ENCODE measurements at regions not wholly inside any gene's neighbourhood (a gene's known extent, or its start where the extent isn't known, plus 50 kb on each side); places are given as distances from the start of the nearest gene placed in this dataset.
"Not testable (repeated sequence)": the region's sequence is repeated elsewhere in the genome, so short reads cannot be mapped to it uniquely, and the experiment has no call there.

DNA sequence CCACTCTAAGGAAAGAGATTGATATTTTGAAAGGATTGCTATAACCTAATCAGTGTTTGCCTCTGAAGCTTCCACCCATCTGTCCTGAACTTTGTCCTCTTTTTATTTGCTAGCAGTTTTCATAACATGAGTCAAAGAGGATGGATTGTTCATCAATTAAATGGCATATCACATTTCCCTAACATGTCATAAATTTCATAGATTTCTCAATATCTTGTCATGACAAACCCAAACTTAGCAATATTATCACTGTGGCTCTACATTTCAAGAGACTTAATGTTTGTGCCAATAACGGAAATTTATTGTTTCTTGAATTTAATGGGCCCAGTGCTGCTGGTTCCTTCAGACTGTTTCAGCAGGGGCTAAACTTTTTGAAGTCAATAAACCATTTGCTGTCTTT, 330.3 kb downstream of the CAAP1 start:
- no peak for DNase-seq

DNA sequence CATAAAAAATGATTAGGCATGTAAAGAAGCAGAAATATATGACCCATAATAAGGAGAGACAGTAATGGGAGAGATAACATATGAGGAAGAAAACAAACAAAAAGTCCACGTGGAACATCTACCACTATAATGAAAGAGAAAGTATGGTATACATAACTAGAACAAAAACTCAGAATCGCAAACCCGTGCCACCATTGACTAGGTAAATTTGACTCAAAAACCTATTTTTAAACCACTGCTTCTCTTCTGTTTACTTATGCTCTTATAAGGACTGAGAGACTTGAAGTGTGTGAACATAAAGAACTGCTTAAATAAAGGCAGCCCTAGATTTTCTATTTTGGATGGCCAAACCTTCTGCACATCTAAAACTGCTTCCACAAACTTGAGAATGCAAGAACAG, 330.7 kb downstream of the CAAP1 start:
- no peak for DNase-seq

DNA sequence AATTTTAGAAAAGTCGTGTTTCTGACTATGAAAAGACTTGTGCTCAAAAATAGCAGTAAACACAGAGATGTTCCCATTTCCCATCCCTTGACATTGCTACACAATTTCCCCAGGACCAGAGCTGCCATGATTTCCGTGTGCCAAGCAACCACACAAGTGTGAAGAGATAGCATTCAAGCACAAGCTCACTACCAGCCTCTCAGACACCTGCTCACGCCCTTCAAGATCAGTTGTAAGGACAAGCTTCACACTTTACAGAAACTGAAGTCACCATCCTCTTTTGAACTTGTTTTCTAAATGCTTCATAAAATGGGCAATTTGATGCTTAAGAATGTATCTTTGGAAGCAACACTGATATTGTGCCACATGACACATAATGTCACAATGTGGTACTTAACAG, 333.1 kb downstream of the CAAP1 start:
- no peak for DNase-seq

DNA sequence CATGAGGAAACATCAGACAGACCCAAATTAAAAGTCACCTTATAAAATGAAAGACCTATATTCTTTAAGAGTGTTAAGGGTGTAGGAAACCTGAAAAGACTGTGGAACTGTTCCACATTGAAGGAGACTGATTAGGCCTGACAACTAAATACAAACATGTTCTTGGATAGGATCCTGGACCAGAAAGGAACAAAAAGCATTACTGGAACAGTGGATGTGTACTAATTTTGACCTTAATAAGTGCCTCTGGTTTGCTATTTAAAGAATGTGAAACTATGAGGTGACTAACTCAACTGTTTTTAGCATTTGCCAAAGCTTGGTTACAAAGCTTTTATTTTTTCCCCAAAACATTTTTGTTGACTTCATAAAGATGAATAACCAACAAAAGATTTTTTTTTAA, 340.6 kb downstream of the CAAP1 start:
- DNase-seq: peak in 1 of 14 donors; percentile 3

DNA sequence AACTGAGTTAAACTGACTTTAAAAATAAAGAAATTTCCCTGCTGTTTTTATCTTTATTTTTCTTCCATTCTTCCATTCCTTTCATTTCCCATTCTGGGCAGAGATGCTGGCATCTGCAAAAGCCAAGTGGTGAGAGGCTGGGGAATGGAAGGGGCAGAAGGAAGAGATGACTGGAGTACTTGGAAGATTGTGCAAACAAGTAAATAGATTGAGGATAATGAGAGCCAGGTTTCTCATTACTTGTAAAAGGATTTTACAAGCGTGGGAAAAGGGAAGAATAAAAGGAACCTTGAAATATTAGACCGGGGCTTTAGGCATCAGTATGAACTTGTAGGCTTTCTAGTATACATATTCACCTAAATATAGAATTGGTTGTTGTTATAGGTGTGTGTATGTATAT, 341.2 kb downstream of the CAAP1 start:
- peak in 1 of 14 donors; percentile 5 for DNase-seq

DNA sequence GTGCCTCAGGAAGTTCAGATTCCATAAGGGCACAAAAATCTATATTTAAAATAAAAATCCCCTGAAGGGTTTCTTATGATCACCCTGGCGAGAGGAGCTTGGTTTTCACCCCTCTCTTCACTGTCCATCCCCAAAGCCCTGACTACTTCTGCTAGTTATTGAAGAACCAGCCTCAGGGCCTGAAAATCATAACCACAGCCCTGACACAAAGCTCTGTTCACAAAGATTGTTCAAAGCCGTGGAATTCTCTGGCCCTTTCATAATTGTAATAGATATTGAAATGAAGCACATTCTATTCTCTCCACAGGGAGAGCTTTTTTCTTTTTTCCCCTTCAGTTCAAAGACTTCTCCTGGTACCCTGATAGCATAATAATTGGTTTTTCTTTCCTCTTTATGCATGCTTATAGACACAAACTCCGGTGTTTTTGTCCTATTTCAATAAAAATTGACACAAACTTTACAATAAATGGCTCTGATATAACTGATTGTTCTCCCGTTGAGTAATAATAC, 343.8 kb downstream of the CAAP1 start:
- DNase-seq: no peak

DNA sequence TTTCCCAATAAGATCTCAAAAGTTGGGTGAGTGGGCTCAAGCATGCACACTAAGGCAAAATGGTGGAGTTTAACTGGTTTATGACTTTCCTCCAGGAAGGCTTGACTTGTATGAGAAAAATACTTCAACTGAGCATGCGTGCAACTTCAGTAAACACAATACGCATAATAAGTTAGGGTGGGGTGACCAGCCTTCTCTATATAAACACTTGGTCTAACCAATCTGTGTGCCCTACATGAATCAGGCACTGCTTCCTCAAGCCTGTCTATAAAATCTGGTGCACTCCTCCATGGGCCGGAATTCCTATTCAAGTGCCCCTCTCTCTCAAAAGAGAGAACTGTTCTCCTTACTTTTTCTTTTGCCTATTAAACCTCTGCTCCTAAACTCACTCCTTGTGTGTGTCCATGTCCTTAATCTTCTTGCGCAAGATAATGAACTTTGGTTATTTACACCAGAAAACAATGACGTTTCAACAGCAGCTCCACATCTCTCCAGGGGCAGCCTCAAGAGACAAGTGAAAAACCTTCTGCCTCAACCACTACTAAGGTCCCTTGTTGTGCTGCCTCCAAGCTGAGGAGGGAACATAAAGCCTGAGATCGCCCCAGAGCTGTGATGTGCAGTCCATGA, 352.6 kb downstream of the CAAP1 start:
- no peak for DNase-seq

DNA sequence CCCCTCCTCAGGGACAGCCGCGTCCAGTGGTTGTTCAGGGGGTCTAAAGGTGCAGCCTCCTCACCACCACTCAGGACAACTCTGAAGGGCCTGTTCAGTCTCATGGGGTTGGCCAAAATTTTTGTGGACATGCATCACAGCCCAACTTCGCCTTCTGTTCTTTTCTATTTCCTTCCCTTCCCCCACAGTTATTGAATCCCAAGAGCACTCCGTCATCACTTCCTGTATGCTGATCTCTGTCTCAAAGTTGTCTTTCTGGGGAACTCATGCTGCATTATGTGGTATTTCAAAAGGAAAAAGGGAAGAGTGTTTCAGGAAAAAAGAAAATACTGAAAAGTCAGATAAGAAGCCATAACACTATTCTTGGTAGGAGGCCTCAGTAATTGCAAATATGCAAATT, 355.4 kb downstream of the CAAP1 start:
- DNase-seq: no peak

DNA sequence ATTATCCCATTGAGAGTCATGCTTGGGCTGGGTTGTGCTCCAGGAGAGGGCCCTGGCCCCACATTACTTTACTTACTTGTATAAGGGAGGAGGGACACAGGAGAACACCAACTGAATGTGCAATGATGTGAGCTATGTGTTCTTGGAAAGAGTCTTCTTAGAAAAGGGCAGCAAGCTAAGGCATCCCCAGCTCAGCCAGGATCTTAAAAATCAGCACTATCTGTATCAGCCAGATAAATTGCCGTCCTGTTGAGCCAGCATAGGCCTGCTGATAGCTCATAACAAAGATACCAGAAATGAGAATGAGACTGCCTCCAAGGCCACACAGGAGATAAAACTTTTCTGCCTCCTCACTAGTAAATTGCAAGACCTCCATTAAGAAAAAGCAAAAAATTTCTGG, 357.5 kb downstream of the CAAP1 start:
- DNase-seq: no peak

DNA sequence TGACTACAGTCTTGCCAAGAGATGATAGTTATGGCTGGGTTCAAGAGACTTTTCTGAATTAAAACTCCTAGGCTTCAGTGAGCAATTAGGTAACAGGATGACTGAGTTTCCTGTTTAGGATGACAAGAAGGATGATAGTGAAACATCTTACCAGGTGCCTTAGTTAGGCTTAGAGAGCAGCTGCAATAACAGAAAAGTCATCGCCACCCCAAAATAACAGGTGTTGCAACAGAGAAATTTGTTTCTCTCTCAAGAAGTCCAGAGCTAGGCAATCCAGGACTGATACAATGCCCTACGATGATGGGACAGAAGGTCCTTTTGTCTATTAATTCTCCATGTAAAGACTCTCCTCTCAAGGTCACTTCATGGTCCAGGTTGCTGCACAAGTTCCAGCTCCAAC, 361.8 kb downstream of the CAAP1 start:
- DNase-seq: no peak

DNA sequence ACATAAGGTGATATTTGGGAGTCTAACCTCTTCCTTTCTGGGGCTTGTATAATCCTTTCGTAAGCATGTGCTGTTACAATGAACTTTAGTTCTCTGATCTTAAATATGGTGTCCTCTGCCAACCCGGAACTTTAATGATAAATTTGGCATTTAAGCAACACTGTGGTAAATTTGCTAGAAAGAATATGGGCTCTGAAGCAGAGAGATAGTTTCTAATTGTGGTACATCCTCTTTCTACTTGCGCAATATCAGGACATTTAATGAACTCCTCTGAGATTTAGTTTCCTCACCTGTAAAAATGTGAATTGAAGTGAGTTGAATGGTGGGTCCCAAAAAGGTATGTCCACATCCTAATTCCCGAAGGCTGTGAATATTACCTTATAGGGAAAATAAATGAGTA, 364.7 kb downstream of the CAAP1 start:
- no peak for DNase-seq

DNA sequence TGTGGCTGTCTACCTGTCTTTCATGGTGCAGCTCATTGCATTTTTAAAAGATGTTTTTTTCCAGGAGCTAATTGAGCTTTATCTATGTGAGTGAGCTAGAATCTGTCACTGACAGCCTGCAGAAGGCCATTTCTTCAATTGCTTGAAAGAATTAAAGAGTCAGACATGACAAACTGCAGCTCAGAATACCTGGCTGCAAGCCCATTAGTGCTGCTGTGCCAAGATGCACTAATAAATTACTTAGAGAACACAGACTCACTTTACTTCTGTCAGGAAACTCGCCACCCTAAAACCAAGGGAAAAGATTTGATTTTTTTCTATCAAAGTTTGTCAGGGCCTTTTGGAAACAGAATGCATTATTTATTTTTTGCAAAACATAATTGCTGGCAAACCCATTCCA, 368.3 kb downstream of the CAAP1 start:
- DNase-seq: peak in 6 of 14 donors; percentile 2 to 45 (median 14)

DNA sequence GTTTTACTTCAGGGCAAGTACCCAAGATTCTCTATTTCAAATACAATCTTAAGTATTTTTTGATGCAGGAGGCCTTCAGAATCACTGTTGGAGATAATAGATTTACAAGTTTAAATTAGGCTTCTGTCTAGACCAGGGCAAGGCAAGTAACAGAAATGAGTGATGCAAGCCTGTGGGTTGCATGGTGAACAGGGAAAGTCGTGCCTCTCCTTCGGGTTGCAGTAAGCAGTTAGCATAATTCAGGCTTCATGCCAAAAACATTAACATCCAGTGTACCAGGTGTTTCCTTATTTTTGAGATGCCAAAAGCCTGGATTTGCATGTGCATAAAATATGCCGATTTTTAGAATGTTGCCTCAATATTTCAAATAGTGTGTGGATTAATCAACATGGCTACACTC, 369.0 kb downstream of the CAAP1 start:
- DNase-seq: no peak

DNA sequence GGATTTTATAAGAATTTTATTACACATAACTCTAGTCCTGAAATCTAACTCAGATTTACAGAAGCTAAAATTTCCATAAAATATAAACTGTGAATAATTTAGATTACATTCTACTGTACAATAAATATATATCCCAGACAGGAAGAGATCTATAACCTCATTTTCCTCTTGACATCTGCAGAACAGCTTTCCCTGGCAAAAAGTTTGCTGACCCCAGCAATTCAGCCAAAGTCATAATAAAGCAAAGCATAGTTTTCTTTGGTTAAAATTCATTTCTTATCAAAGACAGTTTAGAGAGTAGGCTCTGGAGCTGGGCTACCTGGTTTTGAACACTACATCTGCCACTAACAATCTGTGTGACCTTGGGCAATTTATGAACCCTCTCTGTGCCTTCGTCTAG, 372.5 kb downstream of the CAAP1 start:
- no peak for DNase-seq

DNA sequence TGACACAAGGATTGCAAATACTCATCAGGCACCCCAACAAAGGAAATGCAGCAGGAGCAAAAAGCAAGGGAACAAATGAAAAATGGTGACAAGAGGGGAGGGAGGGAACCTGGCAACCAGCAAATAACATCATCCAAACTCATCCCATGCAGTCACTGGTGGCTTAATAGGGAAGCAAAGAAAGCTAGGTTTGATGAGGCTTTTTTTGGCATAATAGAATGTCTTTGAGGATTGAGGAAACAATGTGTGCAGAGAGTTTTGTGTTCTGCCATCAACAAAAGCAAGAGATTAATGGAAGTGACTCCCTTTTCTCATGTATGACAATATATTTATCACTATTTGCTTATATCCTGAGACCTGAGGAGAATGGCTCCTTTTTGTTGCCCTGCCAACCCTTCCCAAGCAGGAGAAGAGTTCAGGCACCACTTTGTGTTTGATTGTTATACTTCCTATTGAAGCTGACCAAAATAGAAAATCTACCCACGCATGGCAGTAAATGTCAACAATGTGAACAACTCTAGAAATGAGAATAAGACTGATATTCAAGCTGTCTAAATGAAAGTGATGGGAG, 375.7 kb downstream of the CAAP1 start:
- no peak for DNase-seq

DNA sequence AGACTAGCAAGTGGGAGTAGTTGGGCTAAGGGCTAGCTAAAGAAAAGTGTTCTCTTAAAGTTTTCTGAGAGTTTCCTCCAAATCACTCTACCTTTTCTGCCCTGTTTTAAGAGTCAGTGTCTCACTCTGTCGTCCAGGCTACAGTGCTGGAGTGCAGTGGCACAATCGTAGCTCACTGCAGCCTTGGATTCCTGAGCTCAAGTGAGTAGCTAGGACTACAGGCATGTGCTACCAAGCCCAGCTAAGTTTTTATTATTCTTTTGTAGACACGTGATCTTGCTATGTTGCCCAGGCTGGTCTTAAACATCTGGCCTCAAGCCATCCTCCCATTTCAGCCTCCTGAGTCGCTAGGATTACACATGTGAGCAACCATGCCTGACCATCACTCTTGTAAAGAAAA, 378.9 kb downstream of the CAAP1 start:
- DNase-seq: no peak

DNA sequence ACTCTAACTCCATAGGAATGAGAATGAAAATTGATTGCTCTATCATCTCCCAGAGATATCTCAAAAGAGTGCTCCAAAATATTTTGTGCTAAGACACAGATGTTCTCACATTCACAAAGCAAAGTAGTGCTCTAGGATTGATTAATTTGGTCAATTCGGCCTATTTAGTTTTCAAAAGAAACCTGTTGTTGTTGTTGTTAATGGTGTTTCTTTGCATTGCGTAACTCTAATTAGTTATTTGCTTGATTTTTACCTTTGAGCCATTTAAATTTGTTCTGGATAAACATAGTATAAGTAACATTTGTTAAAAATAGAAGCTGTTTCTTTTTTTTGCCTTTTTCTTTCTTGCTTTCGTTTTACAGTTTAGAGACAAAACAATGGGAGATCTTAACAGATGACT, 382.5 kb downstream of the CAAP1 start:
- DNase-seq: no peak

DNA sequence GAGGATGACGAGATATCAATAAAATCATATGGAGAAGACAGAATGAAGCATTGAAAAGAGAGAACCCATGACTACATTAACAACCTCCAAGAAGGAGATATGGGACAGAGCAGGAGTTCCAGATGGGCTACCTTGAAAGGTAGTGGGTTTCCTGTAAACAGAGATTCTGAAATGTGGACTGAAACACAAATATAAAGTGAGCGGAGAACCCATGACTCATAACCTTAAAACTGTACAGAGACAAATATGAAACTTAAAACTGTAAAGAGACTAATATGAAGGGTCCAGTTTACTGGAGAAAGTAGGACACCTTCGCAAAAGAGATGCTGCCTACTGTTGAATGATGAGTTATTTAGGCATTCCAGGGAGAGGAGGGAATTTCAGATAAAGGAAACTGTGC, 383.7 kb downstream of the CAAP1 start:
- no peak for DNase-seq

DNA sequence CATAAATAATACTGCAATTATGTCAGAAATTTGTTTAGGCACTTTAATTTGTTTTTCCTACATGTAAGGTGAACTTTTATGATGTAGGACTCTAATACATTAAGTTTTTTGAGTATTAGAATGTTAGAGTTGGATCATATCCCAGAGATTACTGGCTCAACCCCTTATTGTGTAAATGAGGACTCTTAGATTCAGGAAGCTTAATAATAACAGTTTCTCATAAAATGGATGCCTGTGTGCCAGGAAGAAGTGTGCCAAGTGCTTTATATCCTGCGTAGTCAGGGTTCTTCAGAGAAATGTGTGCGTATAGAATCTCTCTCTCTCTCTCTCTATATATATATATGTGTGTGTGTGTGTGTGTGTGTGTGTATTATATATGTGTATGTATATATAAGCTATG, 388.5 kb downstream of the CAAP1 start:
- no peak for DNase-seq

DNA sequence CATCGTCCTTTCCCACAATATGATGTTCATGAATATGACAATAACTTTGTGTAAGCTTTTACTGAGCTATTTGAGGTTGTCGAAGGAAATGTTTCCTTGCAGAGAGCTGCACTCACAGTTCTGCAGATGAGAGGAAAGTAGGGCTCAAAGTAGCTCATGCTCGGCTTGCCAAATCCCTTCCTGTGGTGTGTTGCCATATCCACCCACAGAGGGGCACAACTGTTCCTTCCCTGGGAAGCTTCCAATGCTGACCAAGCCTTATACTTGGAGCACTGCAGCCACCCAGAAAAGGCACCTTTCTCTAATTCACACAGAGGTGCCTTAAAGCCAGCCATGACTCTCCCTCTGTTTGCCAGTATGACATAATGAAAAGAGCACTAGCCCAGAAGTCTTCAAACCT, 390.3 kb downstream of the CAAP1 start:
- DNase-seq: no peak

DNA sequence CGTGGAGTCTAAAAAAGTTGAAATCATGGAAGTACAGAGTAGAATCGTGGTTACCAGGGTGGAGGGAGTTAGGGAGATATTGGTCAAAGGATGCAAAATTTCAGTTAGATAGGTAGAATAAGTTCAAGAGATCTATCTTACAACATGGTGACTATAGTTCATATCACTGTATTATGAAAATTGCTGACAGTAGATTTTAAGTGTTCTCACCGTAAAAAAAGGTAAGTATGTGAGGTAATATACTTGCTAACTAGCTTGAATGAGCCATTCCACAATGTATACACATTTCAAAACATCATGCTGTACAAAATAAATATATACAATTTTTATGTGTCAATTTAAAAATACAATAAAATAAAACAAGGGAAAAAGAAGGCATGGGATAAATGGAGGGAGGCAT, 392.1 kb downstream of the CAAP1 start:
- DNase-seq: no peak

DNA sequence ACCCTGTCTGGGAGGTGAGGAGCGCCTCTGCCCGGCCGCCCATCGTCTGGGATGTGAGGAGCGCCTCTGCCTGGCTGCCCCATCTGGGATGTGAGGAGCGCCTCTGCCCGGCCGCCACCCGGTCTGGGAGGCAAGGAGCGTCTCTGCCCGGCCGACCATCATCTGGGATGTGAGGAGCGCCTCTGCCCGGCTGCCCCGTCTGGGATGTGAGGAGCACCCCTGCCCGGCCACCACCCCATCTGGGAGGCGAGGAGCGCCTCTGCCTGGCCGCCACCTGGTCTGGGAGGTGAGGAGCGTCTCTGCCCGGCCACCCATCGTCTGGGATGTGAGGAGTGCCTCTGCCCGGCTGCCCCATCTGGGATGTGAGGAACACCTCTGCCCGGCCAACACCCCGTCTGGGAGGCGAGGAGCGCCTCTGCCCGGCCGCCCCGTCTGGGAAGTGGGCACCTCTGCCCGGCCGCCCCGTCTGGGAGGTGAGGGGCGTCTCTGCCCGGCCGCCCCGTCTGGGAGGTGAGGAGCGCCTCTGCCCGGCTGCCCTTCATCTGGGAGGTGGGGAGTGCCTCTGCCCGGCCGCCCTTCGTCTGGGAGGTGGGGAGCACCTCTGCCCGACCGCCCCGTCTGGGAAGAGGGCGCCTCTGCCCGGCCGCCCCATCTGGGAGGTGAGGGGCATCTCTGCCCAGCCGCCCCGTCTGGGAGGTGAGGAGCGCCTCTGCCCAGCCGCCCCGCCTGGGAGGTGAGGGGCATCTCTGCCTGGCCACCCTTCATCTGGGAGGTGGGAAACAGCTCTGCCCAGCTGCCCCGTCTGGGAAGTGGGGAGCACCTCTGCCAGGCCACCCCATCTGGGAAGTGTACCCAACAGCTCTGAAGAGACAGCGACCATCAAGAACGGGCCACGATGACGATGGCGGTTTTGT, 399.7 kb downstream of the CAAP1 start:
- not testable (repeated sequence) for DNase-seq

DNA sequence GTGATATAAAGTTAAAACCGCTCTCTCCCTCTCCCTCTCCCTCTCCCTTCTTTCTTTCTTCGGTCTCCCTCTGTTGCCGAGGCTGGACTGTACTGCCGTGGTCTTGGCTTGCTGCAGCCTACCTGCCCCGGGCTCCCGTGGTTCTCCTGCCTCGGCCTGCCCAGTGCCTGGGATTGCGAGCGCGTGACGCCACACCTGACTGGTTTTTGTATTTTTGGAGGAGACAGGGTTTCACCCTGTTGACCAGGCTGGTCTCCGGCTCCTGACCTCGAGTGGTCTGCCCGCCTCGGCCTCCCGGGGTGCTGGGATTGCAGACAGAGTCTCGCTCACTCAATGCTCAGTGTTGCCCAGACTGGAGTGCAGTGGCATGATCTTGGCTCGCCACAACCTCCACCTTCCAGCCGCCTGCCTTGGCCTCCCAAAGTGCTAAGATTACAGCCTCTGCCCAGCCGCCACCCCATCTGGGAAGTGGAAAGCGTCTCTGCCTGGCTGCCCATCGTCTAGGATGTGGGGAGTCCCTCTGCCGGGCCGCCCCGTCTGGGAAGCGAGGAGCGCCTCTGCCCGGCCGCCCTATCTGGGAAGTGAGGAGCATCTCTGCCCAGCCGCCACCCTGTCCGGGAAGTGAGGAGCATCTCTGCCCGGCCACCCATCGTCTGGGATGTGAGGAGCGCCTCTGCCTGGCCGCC, 400.5 kb downstream of the CAAP1 start:
- not testable (repeated sequence) for DNase-seq

All from C1 segment of cervical spinal cord (tissue), 14 donors.